Neural cell (in vitro differentiated cells): ENCODE measurements at regions not wholly inside any gene's neighbourhood (a gene's known extent, or its start where the extent isn't known, plus 50 kb on each side); places are given as distances from the start of the nearest gene placed in this dataset.

ENCODE experiments used
- CTCF ChIP-seq: fragments of 450-650 bp; IDR thresholded peaks from 2 replicates; pipeline ENCODE4 v1.5.1; 2014; ENCODE audit warnings: antibody characterized with exemption, mild to moderate bottlenecking, moderate library complexity; ENCODE audit not compliant: poor library complexity, severe bottlenecking
- EP300 ChIP-seq: fragments of 450-650 bp; conservative IDR thresholded peaks from 2 replicates; pipeline ENCODE4 v1.6.1; 2014; ENCODE audit warnings: antibody characterized with exemption, mild to moderate bottlenecking, moderate library complexity; ENCODE audit not compliant: poor library complexity, severe bottlenecking
- EZH2 ChIP-seq: fragments of 200-600, 300-800 bp; shearing (Covaris generic), sonication (generic); IDR thresholded peaks from 2 replicates; pipeline ENCODE4 v1.6.1; 2014; ENCODE audit warnings: antibody characterized with exemption, low read length, borderline replicate concordance, mild to moderate bottlenecking; ENCODE audit not compliant: insufficient read depth, poor library complexity, severe bottlenecking
- POLR2AphosphoS5 ChIP-seq: IDR thresholded peaks from 2 replicates; pipeline ENCODE4 v1.6.1; 2012
- SMC3 ChIP-seq: fragments of 450-650 bp; conservative IDR thresholded peaks from 2 replicates; pipeline ENCODE4 v1.6.1; 2014; ENCODE audit warnings: antibody characterized with exemption, mild to moderate bottlenecking, moderate library complexity; ENCODE audit not compliant: poor library complexity
- TAF1 ChIP-seq: IDR thresholded peaks from 2 replicates; pipeline ENCODE4 v1.6.1; 2012; ENCODE audit warnings: low read depth

GRCh38 chr22:44606126-44606525, 95.9 kb upstream of the PRR5 start:
- TF ChIP-seq CTCF (no peak), EZH2 (no peak), SMC3 (no peak), POLR2AphosphoS5 (no peak), EP300 (no peak), TAF1 (no peak)
